B cell (primary cell): ENCODE measurements at regions not wholly inside any gene's neighbourhood (a gene's known extent, or its start where the extent isn't known, plus 50 kb on each side); places are given as distances from the start of the nearest gene placed in this dataset.

Source experiments
- CTCF ChIP-seq: fragments of 200-600 bp; IDR thresholded peaks from one replicate; pipeline ENCODE4 v1.8.0; 2022; ENCODE audit warnings: antibody characterized with exemption, mild to moderate bottlenecking
- EZH2 ChIP-seq: IDR thresholded peaks from 2 replicates; pipeline ENCODE4 v1.6.1; 2012; ENCODE audit warnings: borderline replicate concordance, low read depth, mild to moderate bottlenecking, moderate library complexity, low read length; ENCODE audit not compliant: insufficient read depth, poor library complexity, severe bottlenecking

GRCh38 chr20:60627751-60628565 is 624.1 kb upstream of the CDH4 start:
- no peak for TF ChIP-seq CTCF
- no peak for TF ChIP-seq EZH2
